Nephron progenitor cell (in vitro differentiated cells): ENCODE measurements at regions not wholly inside any gene's neighbourhood (a gene's known extent, or its start where the extent isn't known, plus 50 kb on each side); places are given as distances from the start of the nearest gene placed in this dataset.

Source experiments
- DNase-seq: peaks from one replicate; pipeline ENCODE4 v3.0.0; 2021
- H3K27ac Mint-ChIP-seq: 2 replicates; pipeline ENCODE4 v1.8.0; 2021; ENCODE audit warnings: mild to moderate bottlenecking, moderate library complexity, mixed read lengths
- H3K27me3 Mint-ChIP-seq: 2 replicates; pipeline ENCODE4 v1.8.0; 2021; ENCODE audit warnings: mild to moderate bottlenecking, low read depth, mixed read lengths; ENCODE audit not compliant: poor library complexity
- H3K36me3 Mint-ChIP-seq: 2 replicates; pipeline ENCODE4 v1.8.0; 2021; ENCODE audit warnings: low read depth, mixed read lengths
- H3K4me1 Mint-ChIP-seq: 2 replicates; pipeline ENCODE4 v1.8.0; 2021; ENCODE audit warnings: mixed read lengths
- H3K4me3 Mint-ChIP-seq: 2 replicates; pipeline ENCODE4 v1.8.0; 2021; ENCODE audit warnings: mild to moderate bottlenecking, moderate library complexity, mixed read lengths
- H3K9me3 Mint-ChIP-seq: 2 replicates; pipeline ENCODE4 v1.8.0; 2021; ENCODE audit warnings: mild to moderate bottlenecking, moderate library complexity, mixed read lengths
- TF ChIP-seq, protein P1 (sequence below): fragments of 200-600 bp; sonication (generic); IDR thresholded peaks from 2 replicates; pipeline ENCODE4 v1.5.0; 2021; ENCODE audit warnings: antibody characterized with exemption

DNA sequence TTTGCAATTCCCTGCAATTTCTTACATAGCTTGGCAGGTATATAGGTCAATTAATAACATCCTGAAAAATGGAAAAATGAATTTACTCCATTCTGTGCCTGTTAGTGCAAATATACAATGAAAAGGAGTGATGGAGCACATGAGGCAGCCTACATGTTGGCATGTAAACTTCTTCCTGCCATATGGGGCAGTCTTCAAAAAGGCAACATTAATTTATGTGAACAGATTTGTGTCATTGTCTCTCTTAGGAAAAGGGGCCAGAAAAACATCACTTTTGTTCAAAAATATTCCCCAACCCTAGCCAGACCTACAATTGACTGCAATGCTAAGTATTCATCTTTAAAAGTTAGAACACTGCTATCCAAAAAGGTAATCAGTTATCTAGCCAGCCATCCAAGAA, 332.2 kb downstream of the TBC1D4 start:
- TF ChIP-seq, protein P1, sequence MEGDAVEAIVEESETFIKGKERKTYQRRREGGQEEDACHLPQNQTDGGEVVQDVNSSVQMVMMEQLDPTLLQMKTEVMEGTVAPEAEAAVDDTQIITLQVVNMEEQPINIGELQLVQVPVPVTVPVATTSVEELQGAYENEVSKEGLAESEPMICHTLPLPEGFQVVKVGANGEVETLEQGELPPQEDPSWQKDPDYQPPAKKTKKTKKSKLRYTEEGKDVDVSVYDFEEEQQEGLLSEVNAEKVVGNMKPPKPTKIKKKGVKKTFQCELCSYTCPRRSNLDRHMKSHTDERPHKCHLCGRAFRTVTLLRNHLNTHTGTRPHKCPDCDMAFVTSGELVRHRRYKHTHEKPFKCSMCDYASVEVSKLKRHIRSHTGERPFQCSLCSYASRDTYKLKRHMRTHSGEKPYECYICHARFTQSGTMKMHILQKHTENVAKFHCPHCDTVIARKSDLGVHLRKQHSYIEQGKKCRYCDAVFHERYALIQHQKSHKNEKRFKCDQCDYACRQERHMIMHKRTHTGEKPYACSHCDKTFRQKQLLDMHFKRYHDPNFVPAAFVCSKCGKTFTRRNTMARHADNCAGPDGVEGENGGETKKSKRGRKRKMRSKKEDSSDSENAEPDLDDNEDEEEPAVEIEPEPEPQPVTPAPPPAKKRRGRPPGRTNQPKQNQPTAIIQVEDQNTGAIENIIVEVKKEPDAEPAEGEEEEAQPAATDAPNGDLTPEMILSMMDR: no peak
- H3K27me3 Mint-ChIP-seq: no peaks in the 10 kb centered on the region
- H3K4me1 Mint-ChIP-seq: no peaks in the 10 kb centered on the region
- no peak for DNase-seq
- peaks cover 7% of the 10 kb centered on the region for H3K36me3 Mint-ChIP-seq
- H3K9me3 Mint-ChIP-seq: peaks cover 17% of the 10 kb centered on the region
- no peak overlapping the region for H3K4me3 Mint-ChIP-seq
- no peak overlapping the region for H3K27ac Mint-ChIP-seq

DNA sequence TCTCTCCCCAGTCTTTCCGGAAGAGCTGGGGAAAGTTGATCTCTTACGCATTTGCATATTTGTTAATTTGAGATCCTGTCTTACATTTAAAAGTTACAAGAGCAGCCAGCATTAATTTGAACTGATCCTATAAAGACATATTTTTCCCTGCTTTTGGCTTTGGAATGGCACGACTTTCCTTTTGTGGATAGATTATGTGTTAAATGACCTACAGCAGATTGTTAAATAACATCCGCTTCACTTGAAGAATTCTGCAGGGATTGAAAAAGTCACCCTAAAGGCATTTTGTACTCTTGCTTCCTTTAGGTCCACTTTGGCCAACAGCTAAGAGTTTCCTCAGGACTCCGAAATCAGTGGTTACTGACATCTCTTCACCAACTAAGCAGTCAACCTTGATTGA, 334.0 kb downstream of the TBC1D4 start:
- Mint-ChIP-seq H3K27ac (no peak overlapping the region), H3K4me3 (no peak overlapping the region), H3K4me1 (no peaks in the 10 kb centered on the region), H3K36me3 (peaks cover 7% of the 10 kb centered on the region), H3K9me3 (peaks cover 16% of the 10 kb centered on the region), H3K27me3 (no peaks in the 10 kb centered on the region)
- TF ChIP-seq, protein P1: no peak
- DNase-seq: no peak

GRCh38 chr13:75146436-75146835, 335.5 kb downstream of the TBC1D4 start:
- no peak for DNase-seq
- no peaks in the 10 kb centered on the region for H3K36me3 Mint-ChIP-seq
- H3K9me3 Mint-ChIP-seq: peaks cover 5% of the 10 kb centered on the region
- TF ChIP-seq, protein P1: no peak
- H3K4me3 Mint-ChIP-seq: no peak overlapping the region
- H3K4me1 Mint-ChIP-seq: no peaks in the 10 kb centered on the region
- H3K27ac Mint-ChIP-seq: no peak overlapping the region
- H3K27me3 Mint-ChIP-seq: no peaks in the 10 kb centered on the region

- Mint-ChIP-seq H3K9me3 (peaks cover 2% of the 10 kb centered on the region), H3K36me3 (no peaks in the 10 kb centered on the region), H3K4me3 (no peak overlapping the region), H3K27ac (no peak overlapping the region), H3K4me1 (no peaks in the 10 kb centered on the region), H3K27me3 (no peaks in the 10 kb centered on the region)
- no peak for DNase-seq
- TF ChIP-seq, protein P1: no peak
Measured at GRCh38 chr13:75145927-75146326, 336.0 kb downstream of the TBC1D4 start.

DNA sequence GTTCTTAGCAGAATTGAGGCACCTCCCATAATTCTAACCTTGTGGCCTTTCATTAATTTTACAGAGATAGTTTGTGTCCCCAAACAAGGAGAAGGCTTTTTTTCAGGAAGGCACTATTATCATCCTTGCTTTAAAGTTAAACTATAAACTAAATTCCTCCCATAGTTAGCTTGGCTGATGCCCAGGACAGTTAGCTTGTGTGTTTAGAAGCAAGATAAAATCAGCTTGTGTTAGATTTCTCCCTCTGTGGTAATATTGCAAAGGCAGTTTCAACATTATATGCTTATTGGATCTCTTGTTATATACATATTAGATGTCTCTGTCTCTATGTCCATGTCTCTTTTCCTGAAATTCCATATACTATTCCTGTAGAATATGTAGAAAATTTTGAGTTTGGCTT, 342.7 kb downstream of the TBC1D4 start:
- no peak overlapping the region for H3K27ac Mint-ChIP-seq
- no peaks in the 10 kb centered on the region for H3K27me3 Mint-ChIP-seq
- TF ChIP-seq, protein P1: no peak
- no peaks in the 10 kb centered on the region for H3K4me1 Mint-ChIP-seq
- H3K9me3 Mint-ChIP-seq: peaks cover 38% of the 10 kb centered on the region
- no peak overlapping the region for H3K4me3 Mint-ChIP-seq
- peaks cover 10% of the 10 kb centered on the region for H3K36me3 Mint-ChIP-seq
- no peak for DNase-seq

DNA sequence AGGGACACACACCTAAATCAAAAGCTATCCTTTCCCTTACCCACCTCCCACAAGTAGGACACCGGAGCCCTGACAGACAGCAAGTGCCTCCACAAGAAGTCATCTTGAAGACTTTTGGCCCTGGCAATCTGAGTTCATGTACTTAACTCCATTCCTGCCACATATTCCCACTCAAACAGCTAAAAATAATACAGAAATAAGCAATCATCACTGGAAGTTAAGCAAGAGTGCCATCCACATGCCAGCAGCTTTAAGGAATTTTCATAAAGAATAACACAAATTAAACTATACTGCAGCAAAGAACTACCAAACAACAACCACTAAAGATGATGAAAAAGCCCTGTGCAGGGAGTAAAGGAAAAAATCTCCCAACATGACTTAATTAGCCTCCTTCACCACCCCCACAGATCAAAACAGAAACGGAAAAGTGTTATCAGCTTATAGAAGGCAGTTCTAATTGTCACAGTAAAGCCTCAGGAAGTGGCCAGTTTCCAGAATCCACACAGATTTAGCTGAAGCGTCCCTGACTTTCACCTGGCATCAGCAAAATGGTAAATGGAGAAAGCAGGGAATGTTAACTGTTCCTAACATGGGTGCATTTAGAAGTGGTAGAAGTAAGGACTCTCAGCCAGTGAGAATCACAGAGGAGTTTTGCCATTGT, 343.9 kb downstream of the TBC1D4 start:
- H3K27me3 Mint-ChIP-seq: no peaks in the 10 kb centered on the region
- no peak overlapping the region for H3K4me3 Mint-ChIP-seq
- peaks cover 10% of the 10 kb centered on the region for H3K36me3 Mint-ChIP-seq
- no peaks in the 10 kb centered on the region for H3K4me1 Mint-ChIP-seq
- H3K27ac Mint-ChIP-seq: no peak overlapping the region
- H3K9me3 Mint-ChIP-seq: peaks cover 45% of the 10 kb centered on the region
- TF ChIP-seq, protein P1: no peak
- DNase-seq: no peak
